ENCODE measurements at regions not wholly inside any gene's neighbourhood (a gene's known extent, or its start where the extent isn't known, plus 50 kb on each side); places are given as distances from the start of the nearest gene placed in this dataset.

DNA sequence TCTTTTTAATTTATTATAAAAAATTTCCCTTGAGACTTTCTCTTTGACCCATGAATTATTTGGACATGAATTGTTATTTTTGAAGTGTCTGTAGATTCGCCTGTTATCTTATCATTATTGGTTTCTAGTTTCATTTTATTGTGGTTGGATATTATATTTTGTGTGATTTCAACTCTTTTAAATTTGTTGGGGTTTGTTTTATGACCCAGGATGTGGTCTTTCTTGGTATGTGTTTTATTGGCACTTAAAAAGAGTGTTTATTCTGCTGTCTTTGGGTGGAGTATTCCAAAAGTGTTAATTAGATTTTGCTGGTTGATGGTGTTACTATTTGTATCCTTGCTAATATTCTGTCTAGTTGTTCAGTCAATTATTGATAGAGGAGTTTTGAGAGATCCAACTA, 50.5 kb upstream of the GPR141 start:
- Histone ChIP-seq H3K36me3 (ENCODE audit: control insufficient read depth, insufficient read depth, low read length) (no peaks in the 10 kb centered on the region), H3K4me3 (replicated peaks; ENCODE audit: low read depth, low read length) (no peak overlapping the region), H3K27me3 (replicated peaks; ENCODE audit: control insufficient read depth, insufficient read depth, low read length) (no peaks in the 10 kb centered on the region)
- no peak for TF ChIP-seq CTCF (IDR thresholded peaks at IDR 0.05; ENCODE audit: insufficient read depth, low read length, poor library complexity, severe bottlenecking)
- no peak for DNase-seq (ENCODE audit: extremely low read depth, insufficient read length)
